T-helper 2 cell treated with Interferon-gamma antibody and Interleukin-4, amounts not matched to agents 5 μg/mL and 100 μg/mL, for 36 hours (primary cell): ENCODE measurements at regions not wholly inside any gene's neighbourhood (a gene's known extent, or its start where the extent isn't known, plus 50 kb on each side); places are given as distances from the start of the nearest gene placed in this dataset.
"Not testable (repeated sequence)": the region's sequence is repeated elsewhere in the genome, so short reads cannot be mapped to it uniquely, and the experiment has no call there.

Experiments used
- DNase-seq: peaks from one replicate; pipeline ENCODE4 v3.0.0; 2021; ENCODE audit warnings: low spot score
- H3K27ac Mint-ChIP-seq: one replicate; pipeline ENCODE4 v1.8.0; 2021; ENCODE audit warnings: mild to moderate bottlenecking, mixed read lengths
- H3K27me3 Mint-ChIP-seq: one replicate; pipeline ENCODE4 v1.8.0; 2021; ENCODE audit warnings: low read depth, mixed read lengths
- H3K36me3 Mint-ChIP-seq: one replicate; pipeline ENCODE4 v1.8.0; 2021; ENCODE audit warnings: low read depth, mixed read lengths
- H3K4me1 Mint-ChIP-seq: one replicate; pipeline ENCODE4 v1.8.0; 2021; ENCODE audit warnings: low read depth, mixed read lengths
- H3K4me3 Mint-ChIP-seq: one replicate; pipeline ENCODE4 v1.8.0; 2022; ENCODE audit warnings: mild to moderate bottlenecking, moderate library complexity, mixed read lengths
- H3K9me3 Mint-ChIP-seq: one replicate; pipeline ENCODE4 v1.8.0; 2021; ENCODE audit warnings: mixed read lengths

GRCh38 chr14:43005807-43006206 is 1399.1 kb downstream of the LRFN5 start:
- no peak for DNase-seq

GRCh38 chr14:43003845-43004244 is 1397.2 kb downstream of the LRFN5 start:
- H3K36me3 Mint-ChIP-seq, result no peaks in the 10 kb centered on the region
- peaks cover 55% of the 10 kb centered on the region for H3K9me3 Mint-ChIP-seq
- no peak for DNase-seq
- no peak overlapping the region for H3K27ac Mint-ChIP-seq
- H3K4me3 Mint-ChIP-seq, result no peak overlapping the region
- H3K27me3 Mint-ChIP-seq, result no peaks in the 10 kb centered on the region
- H3K4me1 Mint-ChIP-seq, result no peaks in the 10 kb centered on the region

More at GRCh38 chr14:43005807-43006206, 1399.1 kb downstream of the LRFN5 start:
- Mint-ChIP-seq H3K27ac (no peak overlapping the region), H3K4me3 (no peak overlapping the region), H3K27me3 (no peaks in the 10 kb centered on the region), H3K36me3 (peaks cover 2% of the 10 kb centered on the region), H3K9me3 (peaks cover 52% of the 10 kb centered on the region), H3K4me1 (no peaks in the 10 kb centered on the region)

- no peaks in the 10 kb centered on the region for H3K27me3 Mint-ChIP-seq
- no peaks in the 10 kb centered on the region for H3K36me3 Mint-ChIP-seq
- H3K27ac Mint-ChIP-seq, result no peak overlapping the region
- H3K4me3 Mint-ChIP-seq, result no peak overlapping the region
- peaks cover 43% of the 10 kb centered on the region for H3K9me3 Mint-ChIP-seq
- no peaks in the 10 kb centered on the region for H3K4me1 Mint-ChIP-seq
- DNase-seq, result no peak
These were observed 1395.1 kb downstream of the LRFN5 start for GRCh38 chr14:43001731-43002130.

GRCh38 chr14:42994051-42994736 is 1387.5 kb downstream of the LRFN5 start:
- DNase-seq, result no peak
- Mint-ChIP-seq H3K27me3 (no peaks in the 10 kb centered on the region), H3K4me3 (no peak overlapping the region), H3K36me3 (no peaks in the 10 kb centered on the region), H3K27ac (no peak overlapping the region), H3K4me1 (no peaks in the 10 kb centered on the region), H3K9me3 (peaks cover 16% of the 10 kb centered on the region)

- Mint-ChIP-seq H3K27me3 (no peaks in the 10 kb centered on the region), H3K4me3 (no peak overlapping the region), H3K4me1 (no peaks in the 10 kb centered on the region), H3K27ac (no peak overlapping the region), H3K9me3 (peaks cover 25% of the 10 kb centered on the region), H3K36me3 (no peaks in the 10 kb centered on the region)
- DNase-seq, result no peak
These were observed 1386.3 kb downstream of the LRFN5 start for GRCh38 chr14:42992930-42993329.

GRCh38 chr14:42980419-42980818 is 1373.7 kb downstream of the LRFN5 start:
- no peak overlapping the region for H3K27ac Mint-ChIP-seq
- no peak for DNase-seq
- peaks cover 31% of the 10 kb centered on the region for H3K9me3 Mint-ChIP-seq
- H3K4me3 Mint-ChIP-seq, result no peak overlapping the region
- no peaks in the 10 kb centered on the region for H3K4me1 Mint-ChIP-seq
- no peaks in the 10 kb centered on the region for H3K36me3 Mint-ChIP-seq
- no peaks in the 10 kb centered on the region for H3K27me3 Mint-ChIP-seq

- not testable (repeated sequence) for H3K4me3 Mint-ChIP-seq, H3K4me1 Mint-ChIP-seq, DNase-seq
These were observed 1366.5 kb downstream of the LRFN5 start for GRCh38 chr14:42973171-42973570.

GRCh38 chr14:42965512-42965911 is 1358.8 kb downstream of the LRFN5 start:
- Mint-ChIP-seq H3K9me3 (peaks cover 35% of the 10 kb centered on the region), H3K36me3 (no peaks in the 10 kb centered on the region), H3K27me3 (no peaks in the 10 kb centered on the region), H3K4me1 (no peaks in the 10 kb centered on the region), H3K4me3 (no peak overlapping the region), H3K27ac (no peak overlapping the region)
- no peak for DNase-seq

More at GRCh38 chr14:42973171-42973570, 1366.5 kb downstream of the LRFN5 start:
- H3K27ac Mint-ChIP-seq, H3K36me3 Mint-ChIP-seq, H3K27me3 Mint-ChIP-seq: not testable (repeated sequence)
- H3K9me3 Mint-ChIP-seq, result peaks cover 22% of the 10 kb centered on the region

- H3K9me3 Mint-ChIP-seq, result peaks cover 41% of the 10 kb centered on the region
- no peaks in the 10 kb centered on the region for H3K36me3 Mint-ChIP-seq
- no peak overlapping the region for H3K27ac Mint-ChIP-seq
- H3K4me3 Mint-ChIP-seq, result no peak overlapping the region
- H3K4me1 Mint-ChIP-seq, result no peaks in the 10 kb centered on the region
- no peaks in the 10 kb centered on the region for H3K27me3 Mint-ChIP-seq
- no peak for DNase-seq
These were observed 1354.8 kb downstream of the LRFN5 start for GRCh38 chr14:42961509-42961908.

GRCh38 chr14:42950363-42950762 is 1343.7 kb downstream of the LRFN5 start:
- Mint-ChIP-seq H3K9me3 (peaks cover 57% of the 10 kb centered on the region), H3K4me3 (no peak overlapping the region), H3K36me3 (no peaks in the 10 kb centered on the region), H3K27ac (no peak overlapping the region), H3K27me3 (no peaks in the 10 kb centered on the region), H3K4me1 (no peaks in the 10 kb centered on the region)
- DNase-seq, result no peak

GRCh38 chr14:42947991-42948390 is 1341.3 kb downstream of the LRFN5 start:
- DNase-seq, result no peak
- no peaks in the 10 kb centered on the region for H3K36me3 Mint-ChIP-seq
- no peaks in the 10 kb centered on the region for H3K4me1 Mint-ChIP-seq
- no peak overlapping the region for H3K27ac Mint-ChIP-seq
- peaks cover 67% of the 10 kb centered on the region for H3K9me3 Mint-ChIP-seq
- no peak overlapping the region for H3K4me3 Mint-ChIP-seq
- H3K27me3 Mint-ChIP-seq, result no peaks in the 10 kb centered on the region

GRCh38 chr14:42944284-42944683 is 1337.6 kb downstream of the LRFN5 start:
- H3K36me3 Mint-ChIP-seq, result no peaks in the 10 kb centered on the region
- H3K27ac Mint-ChIP-seq, result no peak overlapping the region
- H3K27me3 Mint-ChIP-seq, result no peaks in the 10 kb centered on the region
- H3K4me1 Mint-ChIP-seq, result no peaks in the 10 kb centered on the region
- DNase-seq, result no peak
- peaks cover 40% of the 10 kb centered on the region for H3K9me3 Mint-ChIP-seq
- no peak overlapping the region for H3K4me3 Mint-ChIP-seq

- DNase-seq, result no peak
- Mint-ChIP-seq H3K4me3 (no peak overlapping the region), H3K4me1 (no peaks in the 10 kb centered on the region), H3K9me3 (peaks cover 38% of the 10 kb centered on the region), H3K36me3 (no peaks in the 10 kb centered on the region), H3K27ac (no peak overlapping the region), H3K27me3 (no peaks in the 10 kb centered on the region)
These were observed 1324.6 kb downstream of the LRFN5 start for GRCh38 chr14:42931308-42931707.

- Mint-ChIP-seq H3K9me3 (peaks cover 52% of the 10 kb centered on the region), H3K4me1 (no peaks in the 10 kb centered on the region), H3K36me3 (no peaks in the 10 kb centered on the region), H3K27me3 (no peaks in the 10 kb centered on the region), H3K27ac (no peak overlapping the region), H3K4me3 (no peak overlapping the region)
- no peak for DNase-seq
These were observed 1323.3 kb downstream of the LRFN5 start for GRCh38 chr14:42929806-42930480.
